DLD1 (cell line): ENCODE measurements at regions not wholly inside any gene's neighbourhood (a gene's known extent, or its start where the extent isn't known, plus 50 kb on each side); places are given as distances from the start of the nearest gene placed in this dataset.

Source experiments
- in situ Hi-C: cut with HindIII; loops from 2 replicates; pipeline ENCODE4 v1.10.0; 2017; ENCODE audit warnings: low sequenced_read_pairs

GRCh38 chr2:2879781-2880180 is 497.8 kb downstream of the EIPR1 start:
- in situ Hi-C loops: no loop called here

GRCh38 chr2:2879071-2879470 is 498.5 kb downstream of the EIPR1 start:
- in situ Hi-C loops: no loop called here

GRCh38 chr2:2877427-2877826 is 500.2 kb downstream of the EIPR1 start:
- in situ Hi-C loops: no loop called here

- in situ Hi-C loops: no loop called here
These were observed 501.0 kb downstream of the EIPR1 start for GRCh38 chr2:2876331-2877221.

- in situ Hi-C loops: no loop called here
These were observed 501.8 kb downstream of the EIPR1 start for GRCh38 chr2:2875831-2876230.

GRCh38 chr2:2875296-2875695 is 502.3 kb downstream of the EIPR1 start:
- in situ Hi-C loops: no loop called here

GRCh38 chr2:2874805-2875204 is 502.8 kb downstream of the EIPR1 start:
- in situ Hi-C loops: no loop called here

GRCh38 chr2:2874341-2874740 is 503.3 kb downstream of the EIPR1 start:
- in situ Hi-C loops: no loop called here

GRCh38 chr2:2873450-2873811 is 504.2 kb downstream of the EIPR1 start:
- in situ Hi-C loops: no loop called here

- in situ Hi-C loops: no loop called here
These were observed 504.7 kb downstream of the EIPR1 start for GRCh38 chr2:2872713-2873449.

GRCh38 chr2:2872309-2872617 is 505.4 kb downstream of the EIPR1 start:
- in situ Hi-C loops: no loop called here

- in situ Hi-C loops: no loop called here
These were observed 505.9 kb downstream of the EIPR1 start for GRCh38 chr2:2871480-2872308.

- in situ Hi-C loops: no loop called here
These were observed 507.5 kb downstream of the EIPR1 start for GRCh38 chr2:2870106-2870505.

GRCh38 chr2:2869553-2869952 is 508.1 kb downstream of the EIPR1 start:
- in situ Hi-C loops: no loop called here

GRCh38 chr2:2868085-2868484 is 509.5 kb downstream of the EIPR1 start:
- in situ Hi-C loops: no loop called here

- in situ Hi-C loops: no loop called here
These were observed 510.1 kb downstream of the EIPR1 start for GRCh38 chr2:2867397-2867979.

- in situ Hi-C loops: no loop called here
These were observed 511.2 kb downstream of the EIPR1 start for GRCh38 chr2:2866459-2866858.

- in situ Hi-C loops: no loop called here
These were observed 515.2 kb downstream of the EIPR1 start for GRCh38 chr2:2862386-2862785.

GRCh38 chr2:2861666-2862240 is 515.9 kb downstream of the EIPR1 start:
- in situ Hi-C loops: no loop called here

GRCh38 chr2:2860589-2861300 is 516.9 kb downstream of the EIPR1 start:
- in situ Hi-C loops: no loop called here
